Smooth muscle cell (in vitro differentiated cells): ENCODE measurements at regions not wholly inside any gene's neighbourhood (a gene's known extent, or its start where the extent isn't known, plus 50 kb on each side); places are given as distances from the start of the nearest gene placed in this dataset.

Experiments
- DNase-seq: peaks from one replicate; lab custom pipeline; 2025; ENCODE audit not compliant: unreplicated experiment; lab: John Stamatoyannopoulos, UW
- H2AFZ ChIP-seq: fragments of 200-600 bp; sonication (generic); 2 replicates; pipeline ENCODE4 v1.6.0; 2016; ENCODE audit warnings: antibody characterized with exemption, low read depth, mild to moderate bottlenecking
- H3F3A ChIP-seq: fragments of 200-600 bp; sonication (generic); 2 replicates; pipeline ENCODE4 v1.6.0; 2017; ENCODE audit warnings: antibody characterized with exemption, low read depth
- H3K27ac ChIP-seq: fragments of 200-600 bp; sonication (generic); 2 replicates; pipeline ENCODE4 v1.5.1; 2016; ENCODE audit warnings: low read depth, mild to moderate bottlenecking
- H3K27me3 ChIP-seq: fragments of 200-600 bp; sonication (generic); 2 replicates; pipeline ENCODE4 v1.6.1; 2016; ENCODE audit warnings: low read depth, mild to moderate bottlenecking
- H3K36me3 ChIP-seq: fragments of 200-600 bp; sonication (generic); 2 replicates; pipeline ENCODE4 v1.5.1; 2016; ENCODE audit warnings: low read depth
- H3K4me1 ChIP-seq: fragments of 200-600 bp; sonication (generic); 2 replicates; pipeline ENCODE4 v1.5.1; 2016; ENCODE audit warnings: low read depth
- H3K4me2 ChIP-seq: fragments of 200-600 bp; sonication (generic); 2 replicates; pipeline ENCODE4 v1.6.0; 2016; ENCODE audit warnings: mild to moderate bottlenecking
- H3K4me3 ChIP-seq: fragments of 200-600 bp; sonication (generic); 2 replicates; pipeline ENCODE4 v1.5.1; 2016; ENCODE audit warnings: mild to moderate bottlenecking
- H3K79me2 ChIP-seq: fragments of 200-600 bp; sonication (generic); 2 replicates; pipeline ENCODE4 v1.6.0; 2016; ENCODE audit warnings: low read depth, mild to moderate bottlenecking
- H3K9ac ChIP-seq: fragments of 200-600 bp; sonication (generic); 2 replicates; pipeline ENCODE4 v1.6.0; 2016; ENCODE audit warnings: low read depth
- H3K9me3 ChIP-seq: fragments of 200-600 bp; sonication (generic); replicated peaks from 2 replicates; pipeline ENCODE4 v1.5.1; 2016; ENCODE audit warnings: low read depth
- H4K20me1 ChIP-seq: fragments of 200-600 bp; sonication (generic); 2 replicates; pipeline ENCODE4 v1.6.0; 2016; ENCODE audit warnings: low read depth
- WGBS: methylation state at CpG from one replicate; pipeline ENCODE4 v1.1.7; 2016; ENCODE audit warnings: low lambda C conversion rate; 5-methylcytosine and 5-hydroxymethylcytosine counted together
- TF ChIP-seq, protein P1 (sequence below): fragments of 200-600 bp; sonication (generic); IDR thresholded peaks from 2 replicates; pipeline ENCODE4 v1.5.1; 2017; ENCODE audit warnings: borderline replicate concordance, mild to moderate bottlenecking, antibody characterized with exemption; ENCODE audit not compliant: insufficient read depth, poor library complexity, severe bottlenecking

DNA sequence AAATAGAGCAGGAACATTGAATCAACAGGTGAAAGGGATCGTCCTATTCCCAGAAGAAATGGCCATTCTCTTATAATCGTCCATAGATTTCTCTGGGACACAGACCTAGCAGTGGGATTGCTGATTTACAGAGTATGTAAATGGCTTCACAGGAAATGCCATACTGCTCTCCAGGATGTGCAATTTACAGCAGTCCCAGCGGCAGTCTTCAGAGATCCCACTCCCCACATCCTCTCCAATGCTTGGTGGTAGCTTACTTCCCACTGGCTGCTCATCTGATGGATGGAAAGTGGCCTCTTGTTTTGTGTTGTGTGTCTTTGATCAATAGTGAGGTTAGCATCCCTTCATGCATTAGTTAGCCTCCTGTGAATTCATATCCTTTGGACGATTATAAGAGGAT lies 58.1 kb upstream of the PRMT8 start:
- Histone ChIP-seq H2AFZ (no peak overlapping the region), H3K79me2 (no peaks in the 10 kb centered on the region), H3K27me3 (peaks cover 5% of the 10 kb centered on the region), H3K9ac (no peak overlapping the region), H4K20me1 (no peaks in the 10 kb centered on the region), H3K27ac (no peak overlapping the region), H3K4me1 (peaks cover 12% of the 10 kb centered on the region), H3K36me3 (no peaks in the 10 kb centered on the region), H3K4me2 (no peak overlapping the region), H3K9me3 (no peaks in the 10 kb centered on the region), H3K4me3 (no peak overlapping the region), H3F3A (no peaks in the 10 kb centered on the region)
- 57% methylated on average over 4 of the region's 4 CpGs for WGBS
- DNase-seq: no peak
- TF ChIP-seq, protein P1, sequence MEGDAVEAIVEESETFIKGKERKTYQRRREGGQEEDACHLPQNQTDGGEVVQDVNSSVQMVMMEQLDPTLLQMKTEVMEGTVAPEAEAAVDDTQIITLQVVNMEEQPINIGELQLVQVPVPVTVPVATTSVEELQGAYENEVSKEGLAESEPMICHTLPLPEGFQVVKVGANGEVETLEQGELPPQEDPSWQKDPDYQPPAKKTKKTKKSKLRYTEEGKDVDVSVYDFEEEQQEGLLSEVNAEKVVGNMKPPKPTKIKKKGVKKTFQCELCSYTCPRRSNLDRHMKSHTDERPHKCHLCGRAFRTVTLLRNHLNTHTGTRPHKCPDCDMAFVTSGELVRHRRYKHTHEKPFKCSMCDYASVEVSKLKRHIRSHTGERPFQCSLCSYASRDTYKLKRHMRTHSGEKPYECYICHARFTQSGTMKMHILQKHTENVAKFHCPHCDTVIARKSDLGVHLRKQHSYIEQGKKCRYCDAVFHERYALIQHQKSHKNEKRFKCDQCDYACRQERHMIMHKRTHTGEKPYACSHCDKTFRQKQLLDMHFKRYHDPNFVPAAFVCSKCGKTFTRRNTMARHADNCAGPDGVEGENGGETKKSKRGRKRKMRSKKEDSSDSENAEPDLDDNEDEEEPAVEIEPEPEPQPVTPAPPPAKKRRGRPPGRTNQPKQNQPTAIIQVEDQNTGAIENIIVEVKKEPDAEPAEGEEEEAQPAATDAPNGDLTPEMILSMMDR: no peak

DNA sequence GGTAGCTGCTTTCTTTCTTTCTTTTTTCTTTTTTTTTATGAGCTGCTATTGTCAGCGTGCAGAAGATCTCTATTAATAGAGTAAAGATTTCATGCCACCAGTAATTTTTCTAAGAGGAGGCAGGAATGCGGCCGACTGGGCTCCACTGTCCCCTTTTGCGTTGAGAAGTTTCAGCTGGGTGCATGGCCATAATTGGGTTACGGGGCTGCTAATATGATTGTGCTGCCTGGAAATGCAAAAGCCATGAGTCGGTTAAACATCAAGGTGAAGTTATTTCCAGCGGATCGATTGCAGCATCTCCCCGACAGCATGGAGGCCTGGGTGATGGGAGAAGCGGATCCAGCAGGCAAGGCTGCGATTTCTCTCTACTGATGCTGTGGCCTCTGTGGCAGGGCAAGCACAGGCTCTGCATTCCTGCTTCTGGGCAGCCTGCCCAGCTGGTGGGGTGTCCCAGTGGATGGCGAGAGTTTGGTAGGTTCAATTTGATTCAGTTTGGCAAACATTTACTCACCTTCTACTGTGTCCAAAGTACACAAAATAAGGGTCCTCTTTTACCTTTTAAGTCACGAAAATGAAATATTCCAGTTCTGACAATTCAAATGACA lies 54.4 kb upstream of the PRMT8 start:
- 92% methylated on average over 13 of the region's 13 CpGs for WGBS
- no peak overlapping the region for H3K9ac ChIP-seq
- H3K79me2 ChIP-seq: no peaks in the 10 kb centered on the region
- H3K4me1 ChIP-seq: peaks cover 7% of the 10 kb centered on the region
- H2AFZ ChIP-seq: no peak overlapping the region
- no peak overlapping the region for H3K4me2 ChIP-seq
- no peaks in the 10 kb centered on the region for H3K36me3 ChIP-seq
- H3K27ac ChIP-seq: no peak overlapping the region
- no peaks in the 10 kb centered on the region for H4K20me1 ChIP-seq
- H3K9me3 ChIP-seq: no peaks in the 10 kb centered on the region
- TF ChIP-seq, protein P1: no peak
- DNase-seq: no peak
- peaks cover 3% of the 10 kb centered on the region for H3K27me3 ChIP-seq
- H3F3A ChIP-seq: no peaks in the 10 kb centered on the region
- no peak overlapping the region for H3K4me3 ChIP-seq

DNA sequence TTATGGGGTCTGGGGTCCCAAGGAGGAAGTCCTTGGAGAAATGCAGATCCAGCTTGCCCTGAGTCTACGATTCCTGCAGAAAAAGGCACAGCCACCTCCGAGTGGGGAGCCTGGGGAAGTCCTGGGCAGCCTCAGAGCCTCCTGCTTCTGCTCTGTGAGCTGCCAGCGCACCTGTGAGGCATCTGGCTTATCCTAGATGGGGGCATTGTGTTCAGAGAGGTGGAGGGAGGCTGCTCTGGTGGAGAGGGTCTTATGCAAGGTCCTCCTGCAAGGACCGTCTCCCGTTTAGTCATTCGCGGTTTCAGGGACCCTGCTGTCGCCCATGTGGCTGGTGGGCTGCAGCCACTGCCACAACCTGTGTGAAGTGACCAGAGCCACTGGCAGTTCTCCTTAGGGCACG lies 53.0 kb upstream of the PRMT8 start:
- TF ChIP-seq, protein P1: no peak
- DNase-seq: no peak
- H3K79me2 ChIP-seq: no peaks in the 10 kb centered on the region
- no peaks in the 10 kb centered on the region for H3K9me3 ChIP-seq
- H3K4me1 ChIP-seq: no peaks in the 10 kb centered on the region
- H3K4me2 ChIP-seq: no peak overlapping the region
- peaks cover 3% of the 10 kb centered on the region for H3K27me3 ChIP-seq
- no peak overlapping the region for H3K9ac ChIP-seq
- H4K20me1 ChIP-seq: no peaks in the 10 kb centered on the region
- no peaks in the 10 kb centered on the region for H3F3A ChIP-seq
- no peak overlapping the region for H3K27ac ChIP-seq
- H3K4me3 ChIP-seq: no peak overlapping the region
- WGBS: 91% methylated on average over 8 of the region's 9 CpGs
- no peaks in the 10 kb centered on the region for H3K36me3 ChIP-seq
- no peak overlapping the region for H2AFZ ChIP-seq

DNA sequence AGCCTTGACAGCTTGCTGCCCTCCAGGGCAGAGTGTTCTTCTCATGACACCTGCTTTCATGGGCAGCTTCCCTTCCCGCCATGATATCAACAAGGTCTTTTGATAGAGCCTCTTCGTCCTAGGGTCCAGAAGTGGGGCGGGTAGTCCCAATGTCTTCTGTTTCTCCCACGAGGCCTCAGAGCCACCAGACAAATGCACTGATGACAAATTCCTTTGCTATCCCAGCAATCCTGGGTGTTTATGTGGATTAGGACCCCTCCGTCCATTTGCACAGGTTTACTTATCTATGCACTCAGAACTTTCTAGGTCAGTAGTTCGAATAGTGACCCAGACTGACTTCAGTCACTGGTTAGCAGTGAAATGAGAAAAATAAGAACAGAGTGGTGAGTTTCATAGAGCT lies 52.6 kb upstream of the PRMT8 start:
- no peaks in the 10 kb centered on the region for H3K36me3 ChIP-seq
- TF ChIP-seq, protein P1: no peak
- no peak overlapping the region for H3K4me2 ChIP-seq
- H3K9ac ChIP-seq: no peak overlapping the region
- H3K27ac ChIP-seq: no peak overlapping the region
- H2AFZ ChIP-seq: no peak overlapping the region
- 68% methylated on average over 6 of the region's 6 CpGs for WGBS
- H3F3A ChIP-seq: no peaks in the 10 kb centered on the region
- no peak for DNase-seq
- H3K79me2 ChIP-seq: no peaks in the 10 kb centered on the region
- H3K27me3 ChIP-seq: peaks cover 3% of the 10 kb centered on the region
- no peaks in the 10 kb centered on the region for H3K4me1 ChIP-seq
- no peak overlapping the region for H3K4me3 ChIP-seq
- no peaks in the 10 kb centered on the region for H3K9me3 ChIP-seq
- H4K20me1 ChIP-seq: no peaks in the 10 kb centered on the region
